Kidney (tissue), 13 donors: ENCODE measurements at regions not wholly inside any gene's neighbourhood (a gene's known extent, or its start where the extent isn't known, plus 50 kb on each side); places are given as distances from the start of the nearest gene placed in this dataset.

Experiments used
- DNase-seq, 5 donors: peaks; one replicate each; pipeline ENCODE4 v3.0.0-alpha.2; 2013 to 2020
- FAIRE-seq: peaks from 2 replicates; lab custom pipeline; 2012; peaks lifted over from hg19 to GRCh38; lab: Jason Lieb, UNC
- H3K27ac ChIP-seq, 2 donors: one replicate each; pipeline ENCODE4 v1.7.0; 2013; ENCODE audit warnings: low read depth in 2 of 2, low read length in 2 of 2, inconsistent platforms in 1 of 2
- H3K27me3 ChIP-seq: one replicate; pipeline ENCODE4 v1.7.1; 2013; ENCODE audit warnings: low read length, inconsistent platforms; ENCODE audit not compliant: control insufficient read depth, insufficient read depth
- H3K36me3 ChIP-seq, 3 donors: one replicate each; pipeline versions ENCODE4 v1.7.0 to v1.7.1; 2013; ENCODE audit warnings: low read length in 3 of 3, control low read depth in 1 of 3, inconsistent platforms in 1 of 3; ENCODE audit not compliant: insufficient read depth in 3 of 3, control insufficient read depth in 2 of 3
- H3K4me1 ChIP-seq, 3 donors: one replicate each; pipeline versions ENCODE4 v1.7.0 to v1.7.1; 2013; ENCODE audit warnings: low read length in 3 of 3, inconsistent platforms in 1 of 3, low read depth in 1 of 3; ENCODE audit not compliant: control insufficient read depth in 2 of 3, insufficient read depth in 2 of 3
- H3K4me3 ChIP-seq, 3 donors: one replicate each; pipeline versions ENCODE4 v1.7.0 to v1.8.1; 2013; ENCODE audit warnings: low read length in 3 of 3, control low read depth in 1 of 3, inconsistent platforms in 1 of 3
- H3K9ac ChIP-seq, 3 donors: one replicate each; pipeline versions ENCODE4 v1.7.0 to v1.7.1; 2013; ENCODE audit warnings: low read length in 3 of 3, control low read depth in 1 of 3, inconsistent platforms in 1 of 3
- H3K9me3 ChIP-seq, 3 donors: one replicate each; pipeline versions ENCODE4 v1.7.0 to v1.7.1; 2013; ENCODE audit warnings: low read length in 3 of 3, control low read depth in 1 of 3, inconsistent platforms in 1 of 3; ENCODE audit not compliant: control insufficient read depth in 2 of 3, insufficient read depth in 1 of 3
- CTCF ChIP-seq: IDR thresholded peaks from 3 replicates; pipeline ENCODE4 v1.5.1; 2012; ENCODE audit warnings: mild to moderate bottlenecking, moderate library complexity, borderline replicate concordance; ENCODE audit not compliant: insufficient read depth; ENCODE audit errors: extremely low read depth
- intact Hi-C: fragments of 100-400 bp; cut with DNase I; formaldehyde crosslinking; loops from one replicate; pipeline ENCODE4 v1.11.1; 2022
- donor health status: control.
- donor health status: control.
- donor health status: control.
- donor health status: control.
- donor health status: control.
- donor health status: DM: yes; HTN: yes; CAD: no.
- donor health status: Normal renal cell carcinoma (clear cell type).

- FAIRE-seq = no peak
- intact Hi-C loops = no loop called here
Measured at GRCh38 chr20:24805456-24806238, 143.4 kb upstream of the CST7 start.

GRCh38 chr20:24806705-24807676 is 142.1 kb upstream of the CST7 start:
- no peak for FAIRE-seq
- intact Hi-C loops = no loop called here
- TF ChIP-seq CTCF = no peak
- Histone ChIP-seq H3K27ac (no peak overlapping the region), H3K9ac (no peak overlapping the region), H3K9me3 (no peaks in the 10 kb centered on the region), H3K4me3 (no peak overlapping the region), H3K4me1 (no peaks in the 10 kb centered on the region), H3K36me3 (no peaks in the 10 kb centered on the region), H3K27me3 (no peaks in the 10 kb centered on the region)
- DNase-seq = no peak

More at GRCh38 chr20:24805456-24806238, 143.4 kb upstream of the CST7 start:
- TF ChIP-seq CTCF = no peak
- Histone ChIP-seq H3K9ac (no peak overlapping the region), H3K4me3 (no peak overlapping the region), H3K9me3 (no peaks in the 10 kb centered on the region), H3K4me1 (no peaks in the 10 kb centered on the region), H3K27ac (no peak overlapping the region), H3K27me3 (no peaks in the 10 kb centered on the region), H3K36me3 (no peaks in the 10 kb centered on the region)
- no peak for DNase-seq

- Histone ChIP-seq H3K27ac (no peak overlapping the region), H3K4me3 (no peak overlapping the region), H3K36me3 (no peaks in the 10 kb centered on the region), H3K9ac (no peak overlapping the region), H3K4me1 (no peaks in the 10 kb centered on the region), H3K9me3 (no peaks in the 10 kb centered on the region), H3K27me3 (no peaks in the 10 kb centered on the region)
- no peak for TF ChIP-seq CTCF
- DNase-seq (peak in 3 of 5 donors; percentile 30 to 53 (median 40)), FAIRE-seq (no peak)
- intact Hi-C loops = no loop called here
Measured at GRCh38 chr20:24808616-24809015, 140.5 kb upstream of the CST7 start.
